ENCODE measurements at regions not wholly inside any gene's neighbourhood (a gene's known extent, or its start where the extent isn't known, plus 50 kb on each side); places are given as distances from the start of the nearest gene placed in this dataset.

DNA sequence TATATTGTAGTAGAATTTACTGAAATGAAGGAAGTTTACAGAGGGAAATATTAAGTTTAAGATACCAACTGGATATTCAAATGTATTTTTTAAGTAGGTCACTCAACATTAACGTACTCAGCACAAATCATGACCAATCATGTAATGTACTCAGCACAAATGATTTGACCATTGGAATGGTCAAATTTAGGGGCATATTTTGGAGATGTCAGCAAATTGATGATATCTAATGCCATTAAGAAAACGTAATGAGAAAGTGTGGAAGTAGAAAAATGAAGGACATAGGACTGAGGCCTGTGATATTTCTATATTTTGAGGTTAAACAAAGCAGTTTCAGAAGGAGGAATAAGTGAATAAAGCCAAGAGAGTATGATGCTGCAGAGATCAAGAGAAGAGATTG lies 334.8 kb downstream of the KIF2B start:
- H3K27me3 Mint-ChIP-seq (ENCODE audit: low read depth), result no peaks in the 10 kb centered on the region
- no peak overlapping the region for H3K27ac Mint-ChIP-seq
- no peak overlapping the region for H3K4me3 Mint-ChIP-seq
- H3K36me3 Mint-ChIP-seq (ENCODE audit: low read depth), result no peaks in the 10 kb centered on the region
- no peaks in the 10 kb centered on the region for H3K4me1 Mint-ChIP-seq
- TF ChIP-seq, protein P1, sequence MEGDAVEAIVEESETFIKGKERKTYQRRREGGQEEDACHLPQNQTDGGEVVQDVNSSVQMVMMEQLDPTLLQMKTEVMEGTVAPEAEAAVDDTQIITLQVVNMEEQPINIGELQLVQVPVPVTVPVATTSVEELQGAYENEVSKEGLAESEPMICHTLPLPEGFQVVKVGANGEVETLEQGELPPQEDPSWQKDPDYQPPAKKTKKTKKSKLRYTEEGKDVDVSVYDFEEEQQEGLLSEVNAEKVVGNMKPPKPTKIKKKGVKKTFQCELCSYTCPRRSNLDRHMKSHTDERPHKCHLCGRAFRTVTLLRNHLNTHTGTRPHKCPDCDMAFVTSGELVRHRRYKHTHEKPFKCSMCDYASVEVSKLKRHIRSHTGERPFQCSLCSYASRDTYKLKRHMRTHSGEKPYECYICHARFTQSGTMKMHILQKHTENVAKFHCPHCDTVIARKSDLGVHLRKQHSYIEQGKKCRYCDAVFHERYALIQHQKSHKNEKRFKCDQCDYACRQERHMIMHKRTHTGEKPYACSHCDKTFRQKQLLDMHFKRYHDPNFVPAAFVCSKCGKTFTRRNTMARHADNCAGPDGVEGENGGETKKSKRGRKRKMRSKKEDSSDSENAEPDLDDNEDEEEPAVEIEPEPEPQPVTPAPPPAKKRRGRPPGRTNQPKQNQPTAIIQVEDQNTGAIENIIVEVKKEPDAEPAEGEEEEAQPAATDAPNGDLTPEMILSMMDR (IDR thresholded peaks at IDR 0.05; ENCODE audit: unreplicated experiment in 3 of 3), result no peak
- H3K9me3 Mint-ChIP-seq, result no peaks in the 10 kb centered on the region

DNA sequence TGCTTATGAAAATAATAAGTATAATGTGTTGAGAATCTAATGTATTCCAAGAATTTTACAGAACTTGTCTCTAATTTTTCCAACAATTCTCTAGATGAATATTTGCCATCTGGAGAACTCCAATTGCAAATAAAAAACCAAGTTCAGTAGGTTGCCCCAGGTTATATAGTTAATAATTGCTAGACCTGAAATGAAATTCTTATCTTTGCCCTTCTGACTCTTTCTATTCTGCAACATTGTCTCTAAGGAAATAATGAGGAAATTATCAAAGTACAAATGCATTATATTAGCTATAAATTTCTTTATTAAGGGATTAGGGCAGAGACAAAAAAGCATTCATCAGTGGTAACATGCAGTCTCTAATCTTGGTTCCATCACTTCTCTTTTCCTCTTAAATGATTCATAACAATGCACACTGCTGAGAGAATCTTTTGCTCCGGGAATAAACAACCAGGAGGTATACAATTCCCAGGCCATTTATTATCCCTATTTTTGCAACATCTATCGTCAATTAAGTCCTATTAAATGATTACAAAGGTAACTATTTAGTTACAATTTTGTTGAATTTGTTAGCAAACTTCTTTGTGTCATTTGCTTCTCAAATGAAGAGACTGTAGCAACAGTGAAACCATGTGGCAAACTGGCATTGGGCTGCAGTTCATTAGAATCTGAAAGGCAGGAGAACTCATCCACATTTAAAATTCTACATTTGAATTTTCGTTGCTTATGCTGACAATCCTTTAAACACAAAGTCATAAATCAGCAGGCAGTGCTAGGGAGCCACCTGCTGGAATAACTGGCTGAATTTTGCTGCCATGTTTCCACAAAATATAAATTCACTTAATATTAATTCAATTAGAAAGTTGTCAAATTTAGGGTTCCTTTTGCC lies 349.6 kb downstream of the KIF2B start:
- Mint-ChIP-seq H3K9me3 (no peaks in the 10 kb centered on the region), H3K4me3 (no peak overlapping the region), H3K27me3 (ENCODE audit: low read depth) (no peaks in the 10 kb centered on the region), H3K4me1 (no peaks in the 10 kb centered on the region), H3K36me3 (ENCODE audit: low read depth) (no peaks in the 10 kb centered on the region), H3K27ac (no peak overlapping the region)
- TF ChIP-seq, protein P1 (IDR thresholded peaks at IDR 0.05; ENCODE audit: unreplicated experiment in 3 of 3), result peak; percentile 65 to 80 (median 69)

DNA sequence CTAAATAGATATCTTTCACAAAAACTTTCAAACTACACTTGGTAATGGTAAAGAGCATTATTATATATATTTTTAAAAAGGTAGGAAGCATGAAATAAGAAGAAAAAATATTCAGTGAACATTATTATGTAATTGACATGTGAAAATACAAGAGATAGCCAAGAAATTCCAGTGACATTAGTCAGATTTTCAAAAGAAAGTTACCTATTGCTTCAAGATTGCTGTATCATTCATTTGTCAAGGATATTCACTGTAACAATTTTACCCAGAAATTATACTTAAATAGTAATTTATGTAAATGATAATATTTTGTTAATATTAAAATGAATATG lies 350.2 kb downstream of the KIF2B start:
- H3K4me3 Mint-ChIP-seq, result no peak overlapping the region
- no peak overlapping the region for H3K27ac Mint-ChIP-seq

DNA sequence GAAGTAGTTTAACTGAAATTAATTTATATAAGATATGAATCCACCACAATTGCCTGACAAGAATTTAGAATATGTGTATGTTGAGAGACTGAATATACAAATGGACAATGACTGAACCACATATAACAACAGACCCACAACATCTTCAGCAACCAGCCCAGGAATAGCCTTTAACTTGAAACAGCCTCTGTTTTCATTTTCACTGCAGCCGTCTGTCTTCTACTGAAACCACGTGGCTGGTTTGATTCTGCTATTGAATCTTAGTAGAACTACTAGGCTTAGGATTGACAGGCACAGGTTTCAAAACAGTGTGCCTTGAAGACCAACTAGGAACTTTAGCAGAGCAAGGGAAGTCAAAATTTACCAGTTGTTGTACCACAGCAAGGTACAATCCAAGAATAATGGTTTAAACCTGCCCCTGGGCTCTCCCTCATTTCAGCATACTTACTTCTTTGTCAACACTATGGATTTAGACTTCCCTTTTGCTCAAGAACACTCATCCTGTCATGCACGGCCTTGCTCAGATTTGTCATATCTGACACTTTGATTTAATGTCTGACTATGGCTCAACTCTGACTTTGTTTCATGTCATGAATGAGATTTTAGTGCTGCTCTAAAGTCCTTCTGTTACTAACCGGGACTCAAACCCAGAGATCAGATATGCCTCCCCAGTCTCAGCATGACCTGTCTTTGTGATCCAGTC lies 355.0 kb downstream of the KIF2B start:
- H3K4me1 Mint-ChIP-seq, result peaks cover 10% of the 10 kb centered on the region
- no peak overlapping the region for H3K27ac Mint-ChIP-seq
- H3K9me3 Mint-ChIP-seq, result no peaks in the 10 kb centered on the region
- TF ChIP-seq, protein P1 (IDR thresholded peaks at IDR 0.05; ENCODE audit: unreplicated experiment in 3 of 3), result no peak
- no peak overlapping the region for H3K4me3 Mint-ChIP-seq
- no peaks in the 10 kb centered on the region for H3K36me3 Mint-ChIP-seq (ENCODE audit: low read depth)
- H3K27me3 Mint-ChIP-seq (ENCODE audit: low read depth), result no peaks in the 10 kb centered on the region

More for the DNA sequence above, 350.2 kb downstream of the KIF2B start:
- TF ChIP-seq, protein P1 (IDR thresholded peaks at IDR 0.05; ENCODE audit: unreplicated experiment in 3 of 3), result peak in 1 of 3 experiments; percentile 37
- no peaks in the 10 kb centered on the region for H3K4me1 Mint-ChIP-seq
- H3K36me3 Mint-ChIP-seq (ENCODE audit: low read depth), result no peaks in the 10 kb centered on the region
- no peaks in the 10 kb centered on the region for H3K27me3 Mint-ChIP-seq (ENCODE audit: low read depth)
- no peaks in the 10 kb centered on the region for H3K9me3 Mint-ChIP-seq

DNA sequence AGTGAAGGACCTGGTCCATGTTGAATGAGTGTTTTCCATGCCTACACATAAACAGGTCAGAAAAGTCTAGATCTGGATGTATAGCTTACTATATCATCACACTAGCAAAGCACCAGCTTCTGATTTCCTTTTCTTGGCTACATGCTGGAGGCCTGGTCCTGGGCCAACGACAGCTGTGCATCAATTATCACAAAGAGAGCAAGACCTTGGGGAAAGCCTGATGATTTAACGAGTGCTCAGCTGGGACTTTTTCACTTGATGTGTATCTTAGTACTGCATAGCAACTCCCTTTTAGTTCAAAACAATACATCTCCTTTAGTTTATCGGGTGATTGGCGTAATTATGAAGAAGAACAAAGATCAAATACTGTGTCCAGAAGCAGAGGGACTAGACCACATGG lies 358.2 kb downstream of the KIF2B start:
- TF ChIP-seq, protein P1 (IDR thresholded peaks at IDR 0.05; ENCODE audit: unreplicated experiment in 3 of 3), result no peak
- Mint-ChIP-seq H3K27ac (no peak overlapping the region), H3K4me1 (peaks cover 10% of the 10 kb centered on the region), H3K4me3 (no peak overlapping the region), H3K27me3 (ENCODE audit: low read depth) (no peaks in the 10 kb centered on the region), H3K36me3 (ENCODE audit: low read depth) (no peaks in the 10 kb centered on the region), H3K9me3 (no peaks in the 10 kb centered on the region)
